Hepatocyte (in vitro differentiated cells): ENCODE measurements at regions not wholly inside any gene's neighbourhood (a gene's known extent, or its start where the extent isn't known, plus 50 kb on each side); places are given as distances from the start of the nearest gene placed in this dataset.

Experiments used
- CTCF ChIP-seq: fragments of 200-600 bp; sonication (generic); IDR thresholded peaks from 2 replicates; pipeline ENCODE4 v1.5.1; 2016; ENCODE audit warnings: antibody characterized with exemption, mild to moderate bottlenecking; ENCODE audit not compliant: poor library complexity
- EZH2 ChIP-seq: fragments of 200-600 bp; sonication (generic); IDR thresholded peaks from 2 replicates; pipeline ENCODE4 v1.6.1; 2016; ENCODE audit warnings: antibody characterized with exemption, mild to moderate bottlenecking, borderline replicate concordance
- EZH2phosphoT487 ChIP-seq: fragments of 200-600 bp; sonication (generic); IDR thresholded peaks from one replicate; pipeline ENCODE4 v1.6.1; 2018; ENCODE audit warnings: antibody characterized with exemption, mild to moderate bottlenecking, low read depth, moderate library complexity; ENCODE audit not compliant: unreplicated experiment, severe bottlenecking

- TF ChIP-seq CTCF: no peak
- no peak for TF ChIP-seq EZH2
- no peak for TF ChIP-seq EZH2phosphoT487
Measured at GRCh38 chr6:21995318-21995717, 301.5 kb downstream of the PRL start.
